Karpas-422 (cell line): ENCODE measurements at regions not wholly inside any gene's neighbourhood (a gene's known extent, or its start where the extent isn't known, plus 50 kb on each side); places are given as distances from the start of the nearest gene placed in this dataset.

Source experiments
- DNase-seq: peaks from one replicate; pipeline ENCODE4 v3.0.0-alpha.2; 2015
- H2AFZ ChIP-seq: fragments of 200-600 bp; sonication (generic); 2 replicates; pipeline ENCODE4 v1.6.1; 2014; ENCODE audit warnings: antibody characterized with exemption, low read length, mixed read lengths
- H3K27ac ChIP-seq: fragments of 200-600 bp; sonication (generic); 2 replicates; pipeline ENCODE4 v1.5.1; 2014; ENCODE audit warnings: mild to moderate bottlenecking, low read length, moderate library complexity
- H3K27me3 ChIP-seq: fragments of 200-600 bp; sonication (generic); 2 replicates; pipeline ENCODE4 v1.6.1; 2014; ENCODE audit warnings: low read length, mixed read lengths
- H3K36me3 ChIP-seq: fragments of 200-600 bp; sonication (generic); 2 replicates; pipeline ENCODE4 v1.6.1; 2014; ENCODE audit warnings: low read length, mixed read lengths; ENCODE audit not compliant: insufficient read depth
- H3K4me1 ChIP-seq: fragments of 200-600 bp; sonication (generic); 2 replicates; pipeline ENCODE4 v1.6.1; 2014; ENCODE audit warnings: mild to moderate bottlenecking, low read length, mixed read lengths
- H3K4me2 ChIP-seq: fragments of 200-600 bp; sonication (generic); 2 replicates; pipeline ENCODE4 v1.6.1; 2014; ENCODE audit warnings: low read length, low read depth, mild to moderate bottlenecking; ENCODE audit not compliant: poor library complexity, severe bottlenecking
- H3K4me3 ChIP-seq: fragments of 200-600 bp; sonication (generic); 2 replicates; pipeline ENCODE4 v1.5.1; 2014; ENCODE audit warnings: mild to moderate bottlenecking, antibody characterized with exemption, low read length, mixed read lengths
- H3K79me2 ChIP-seq: fragments of 200-600 bp; sonication (generic); 2 replicates; pipeline ENCODE4 v1.6.1; 2014; ENCODE audit warnings: mild to moderate bottlenecking, low read length, mixed read lengths
- H3K9ac ChIP-seq: fragments of 200-600 bp; sonication (generic); 2 replicates; pipeline ENCODE4 v1.6.0; 2014; ENCODE audit warnings: low read length
- H3K9me2 ChIP-seq: fragments of 200-600 bp; sonication (generic), shearing (Covaris generic); replicated peaks from 2 replicates; pipeline ENCODE4 v1.6.0; 2014; ENCODE audit warnings: mild to moderate bottlenecking, low read length, moderate library complexity; ENCODE audit not compliant: insufficient read depth
- H3K9me3 ChIP-seq: fragments of 300-700, 200-600 bp; sonication (generic); 2 replicates; pipeline ENCODE4 v1.6.1; 2014; ENCODE audit warnings: low read length, mixed read lengths
- H4K20me1 ChIP-seq: fragments of 200-600 bp; sonication (generic); 2 replicates; pipeline ENCODE4 v1.6.1; 2014; ENCODE audit warnings: mild to moderate bottlenecking, antibody characterized with exemption, low read length, low read depth; ENCODE audit not compliant: insufficient read depth

DNA sequence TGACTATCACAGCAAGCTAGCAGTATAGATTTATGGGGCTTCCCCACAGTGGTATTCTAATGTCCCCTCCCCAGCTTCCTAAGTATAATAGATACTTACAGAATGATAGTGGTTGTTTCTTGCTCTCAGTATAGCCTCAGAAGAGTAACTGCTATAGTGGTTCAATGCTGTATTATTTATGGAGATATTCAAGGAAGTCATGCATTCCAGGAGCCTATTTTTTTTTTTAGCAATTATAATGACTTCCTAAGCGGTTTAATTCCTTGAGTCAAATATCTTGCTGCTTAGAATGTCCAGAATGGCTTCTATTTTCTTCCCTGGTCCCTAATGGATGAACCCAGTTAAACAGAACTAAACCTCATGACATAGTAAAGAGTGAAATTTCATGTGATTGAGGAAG lies 451.5 kb upstream of the SEMA3D start:
- Histone ChIP-seq H3K36me3 (no peaks in the 10 kb centered on the region), H3K4me3 (no peak overlapping the region), H3K27me3 (no peaks in the 10 kb centered on the region), H3K27ac (no peak overlapping the region), H2AFZ (no peak overlapping the region), H3K9ac (no peak overlapping the region), H4K20me1 (no peaks in the 10 kb centered on the region), H3K4me1 (no peaks in the 10 kb centered on the region), H3K9me3 (peaks cover 10% of the 10 kb centered on the region), H3K79me2 (no peaks in the 10 kb centered on the region), H3K9me2 (no peaks in the 10 kb centered on the region), H3K4me2 (no peak overlapping the region)
- no peak for DNase-seq

DNA sequence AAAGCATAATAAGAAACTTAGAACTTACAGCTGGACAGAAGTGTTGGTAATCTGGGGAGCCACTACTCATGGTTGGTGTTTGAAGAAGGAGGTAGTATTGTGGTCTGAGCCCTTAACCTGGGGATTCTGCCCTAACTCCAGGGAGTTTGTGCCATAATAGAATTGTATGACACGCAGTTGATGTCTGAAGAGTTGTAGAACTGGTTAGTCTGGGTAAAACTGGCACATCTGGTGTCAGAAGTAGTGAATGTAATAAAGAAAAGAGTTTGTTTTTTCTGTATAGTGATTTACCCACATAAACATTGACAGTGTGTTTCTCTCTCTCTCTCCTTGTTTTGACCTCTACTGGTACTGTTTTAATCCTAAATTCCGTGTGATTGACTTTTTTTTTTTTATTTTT lies 448.1 kb upstream of the SEMA3D start:
- H4K20me1 ChIP-seq = no peaks in the 10 kb centered on the region
- no peaks in the 10 kb centered on the region for H3K27me3 ChIP-seq
- H2AFZ ChIP-seq = no peak overlapping the region
- no peaks in the 10 kb centered on the region for H3K36me3 ChIP-seq
- no peaks in the 10 kb centered on the region for H3K4me1 ChIP-seq
- no peak overlapping the region for H3K27ac ChIP-seq
- H3K9ac ChIP-seq = no peak overlapping the region
- H3K9me3 ChIP-seq = peaks cover 18% of the 10 kb centered on the region
- no peak for DNase-seq
- no peak overlapping the region for H3K4me3 ChIP-seq
- no peaks in the 10 kb centered on the region for H3K9me2 ChIP-seq
- H3K79me2 ChIP-seq = no peaks in the 10 kb centered on the region
- no peak overlapping the region for H3K4me2 ChIP-seq

- Histone ChIP-seq H4K20me1 (no peaks in the 10 kb centered on the region), H3K9ac (no peak overlapping the region), H3K79me2 (no peaks in the 10 kb centered on the region), H3K27me3 (no peaks in the 10 kb centered on the region), H3K4me2 (no peak overlapping the region), H3K4me1 (no peaks in the 10 kb centered on the region), H2AFZ (no peak overlapping the region), H3K36me3 (no peaks in the 10 kb centered on the region), H3K4me3 (no peak overlapping the region), H3K9me3 (peaks cover 30% of the 10 kb centered on the region), H3K9me2 (no peaks in the 10 kb centered on the region), H3K27ac (no peak overlapping the region)
- DNase-seq = no peak
Measured at GRCh38 chr7:85630904-85631600, 444.2 kb upstream of the SEMA3D start.

DNA sequence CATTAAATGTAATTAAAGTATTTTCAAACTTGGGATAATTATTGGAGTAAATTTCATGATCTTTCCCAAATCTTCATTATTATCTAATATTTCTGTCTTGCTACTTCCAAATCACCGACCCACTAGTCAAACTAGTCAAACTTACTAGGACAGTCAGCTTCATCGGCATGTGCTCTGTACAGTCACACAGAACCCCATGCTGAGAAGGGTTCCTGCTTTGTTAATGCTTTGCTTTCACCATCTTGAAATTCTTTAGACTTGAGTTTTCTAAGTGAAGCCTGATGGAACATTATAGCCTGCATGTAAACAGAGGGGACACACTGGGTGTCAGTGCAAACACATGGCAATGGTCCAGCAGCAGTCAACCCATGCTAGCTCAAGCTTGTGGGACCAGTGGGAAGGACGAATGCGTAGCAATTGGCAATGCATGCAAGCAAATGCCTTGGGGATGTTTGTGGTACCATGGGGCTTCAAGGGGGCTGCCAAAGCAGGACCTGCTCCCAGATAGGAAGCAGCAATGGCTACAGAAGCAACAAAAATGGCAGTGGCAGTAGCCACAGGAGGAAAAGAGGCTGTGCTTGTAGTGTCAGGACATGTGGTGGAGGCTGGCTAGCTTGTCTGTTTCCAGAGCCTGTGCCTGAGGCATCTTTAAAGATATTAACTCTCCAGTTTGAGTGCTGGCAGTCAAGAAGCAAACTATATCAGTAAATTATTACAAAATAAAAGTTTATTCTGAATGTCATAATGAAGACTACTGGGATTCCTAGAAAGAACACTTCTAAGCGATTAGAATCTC lies 441.1 kb upstream of the SEMA3D start:
- 0 out of 2 replicates have a peak overlapping the region, but pooled peaks have one; percentile 12 for H3K4me3 ChIP-seq
- H3K36me3 ChIP-seq = no peaks in the 10 kb centered on the region
- H2AFZ ChIP-seq = no peak overlapping the region
- no peaks in the 10 kb centered on the region for H3K79me2 ChIP-seq
- H3K9me3 ChIP-seq = peaks cover 38% of the 10 kb centered on the region
- DNase-seq = no peak
- H3K4me1 ChIP-seq = no peaks in the 10 kb centered on the region
- H3K27me3 ChIP-seq = no peaks in the 10 kb centered on the region
- no peak overlapping the region for H3K9ac ChIP-seq
- H3K4me2 ChIP-seq = no peak overlapping the region
- no peak overlapping the region for H3K27ac ChIP-seq
- no peaks in the 10 kb centered on the region for H3K9me2 ChIP-seq
- H4K20me1 ChIP-seq = no peaks in the 10 kb centered on the region

GRCh38 chr7:85622059-85622458 lies 435.2 kb upstream of the SEMA3D start:
- H3K4me1 ChIP-seq = no peaks in the 10 kb centered on the region
- no peak overlapping the region for H3K27ac ChIP-seq
- H4K20me1 ChIP-seq = no peaks in the 10 kb centered on the region
- no peaks in the 10 kb centered on the region for H3K27me3 ChIP-seq
- no peak overlapping the region for H3K9ac ChIP-seq
- H3K9me2 ChIP-seq = no peaks in the 10 kb centered on the region
- no peaks in the 10 kb centered on the region for H3K36me3 ChIP-seq
- no peaks in the 10 kb centered on the region for H3K79me2 ChIP-seq
- peaks cover 19% of the 10 kb centered on the region for H3K9me3 ChIP-seq
- no peak overlapping the region for H2AFZ ChIP-seq
- H3K4me3 ChIP-seq = no peak overlapping the region
- no peak for DNase-seq
- no peak overlapping the region for H3K4me2 ChIP-seq

- no peaks in the 10 kb centered on the region for H4K20me1 ChIP-seq
- H3K9me2 ChIP-seq = no peaks in the 10 kb centered on the region
- DNase-seq = no peak
- peaks cover 23% of the 10 kb centered on the region for H3K9me3 ChIP-seq
- H3K79me2 ChIP-seq = no peaks in the 10 kb centered on the region
- no peaks in the 10 kb centered on the region for H3K27me3 ChIP-seq
- no peaks in the 10 kb centered on the region for H3K4me1 ChIP-seq
- no peak overlapping the region for H2AFZ ChIP-seq
- H3K36me3 ChIP-seq = no peaks in the 10 kb centered on the region
- no peak overlapping the region for H3K4me2 ChIP-seq
- H3K27ac ChIP-seq = no peak overlapping the region
- no peak overlapping the region for H3K9ac ChIP-seq
- H3K4me3 ChIP-seq = no peak overlapping the region
Measured at GRCh38 chr7:85620936-85621685, 434.3 kb upstream of the SEMA3D start.

GRCh38 chr7:85619236-85619635 lies 432.4 kb upstream of the SEMA3D start:
- H3K4me3 ChIP-seq = no peak overlapping the region
- H3K79me2 ChIP-seq = no peaks in the 10 kb centered on the region
- H3K9ac ChIP-seq = no peak overlapping the region
- DNase-seq = no peak
- no peaks in the 10 kb centered on the region for H3K4me1 ChIP-seq
- no peak overlapping the region for H3K27ac ChIP-seq
- H2AFZ ChIP-seq = no peak overlapping the region
- H3K27me3 ChIP-seq = no peaks in the 10 kb centered on the region
- H3K36me3 ChIP-seq = no peaks in the 10 kb centered on the region
- peaks cover 12% of the 10 kb centered on the region for H3K9me3 ChIP-seq
- no peaks in the 10 kb centered on the region for H4K20me1 ChIP-seq
- H3K9me2 ChIP-seq = no peaks in the 10 kb centered on the region
- H3K4me2 ChIP-seq = no peak overlapping the region

- H3K9me2 ChIP-seq = no peaks in the 10 kb centered on the region
- no peaks in the 10 kb centered on the region for H3K36me3 ChIP-seq
- H3K4me1 ChIP-seq = no peaks in the 10 kb centered on the region
- H4K20me1 ChIP-seq = no peaks in the 10 kb centered on the region
- no peak overlapping the region for H2AFZ ChIP-seq
- H3K9me3 ChIP-seq = peaks cover 22% of the 10 kb centered on the region
- no peak overlapping the region for H3K27ac ChIP-seq
- no peaks in the 10 kb centered on the region for H3K79me2 ChIP-seq
- H3K4me3 ChIP-seq = no peak overlapping the region
- DNase-seq = no peak
- no peak overlapping the region for H3K9ac ChIP-seq
- H3K4me2 ChIP-seq = no peak overlapping the region
- H3K27me3 ChIP-seq = no peaks in the 10 kb centered on the region
Measured at GRCh38 chr7:85614684-85615083, 427.8 kb upstream of the SEMA3D start.
